Ovary (tissue), 7 donors: ENCODE measurements at regions not wholly inside any gene's neighbourhood (a gene's known extent, or its start where the extent isn't known, plus 50 kb on each side); places are given as distances from the start of the nearest gene placed in this dataset.

ENCODE experiments used
- DNase-seq, 5 donors: peaks; one replicate each; pipeline ENCODE4 v3.0.0-alpha.2; 2019 to 2020
- H3K27ac ChIP-seq, 2 donors: fragments of 200-600 bp; one replicate each; pipeline versions ENCODE4 v1.5.1 to v1.8.0; 2019 to 2022
- H3K27me3 ChIP-seq: fragments of 200-600 bp; one replicate; pipeline ENCODE4 v1.8.0; 2022
- H3K36me3 ChIP-seq: fragments of 200-600 bp; sonication (generic); one replicate; pipeline ENCODE4 v1.5.1; 2019
- H3K4me1 ChIP-seq: one replicate; pipeline ENCODE4 v1.8.1; 2013; ENCODE audit warnings: mild to moderate bottlenecking, moderate library complexity; ENCODE audit not compliant: insufficient read depth
- H3K4me3 ChIP-seq: fragments of 200-600 bp; sonication (generic); one replicate; pipeline ENCODE4 v1.5.1; 2017
- H3K9me3 ChIP-seq, 2 donors: fragments of 200-600 bp in 1 of 2; sonication (generic) in 1 of 2; one replicate each; pipeline versions ENCODE4 v1.5.1 to v1.8.1; 2013 to 2019; ENCODE audit warnings: mild to moderate bottlenecking in 1 of 2, moderate library complexity in 1 of 2
- EP300 ChIP-seq: sonication (generic); formaldehyde crosslinking; IDR thresholded peaks from one replicate; pipeline ENCODE4 v1.6.1; 2017; ENCODE audit warnings: antibody characterized with exemption
- POLR2A ChIP-seq: fragments of 450-650 bp; IDR thresholded peaks from one replicate; pipeline ENCODE4 v1.6.1; 2017; ENCODE audit warnings: antibody characterized with exemption, mild to moderate bottlenecking, moderate library complexity
- WGBS, 3 donors: extraction: QIAGEN DNeasy Blood & Tissue Kit in 1 of 3; methylation state at CpG; one replicate each; pipeline versions ENCODE4 v1.1.5 to v1.1.7; 2013 to 2017; 5-methylcytosine and 5-hydroxymethylcytosine counted together
- intact Hi-C, 4 donors: fragments of 100-400 bp; cut with DNase I; formaldehyde crosslinking; loops; one replicate each; pipeline versions ENCODE4 v1.11.0 to v1.15.1; 2022 to 2023
- TF ChIP-seq, protein P1 (sequence below), 3 donors: fragments of 450-650 bp in 2 of 3; fragments of 200-600 bp in 1 of 3; IDR thresholded peaks; one replicate each; pipeline versions ENCODE4 v1.5.1 to v1.8.0; 2016 to 2022; ENCODE audit warnings: antibody characterized with exemption in 3 of 3, mild to moderate bottlenecking in 1 of 3
- donor health status: DM: no; HTN: no; CAD: no; lungs with moderate emphysema.
- donor health status: DM: no; HTN: no; CAD: no.
- donor health status: Bipolar disorder and iron deficiency.
- donor health status: DM: no; HTN: no; CAD: no.
- donor health status: DM: yes; HTN: yes; CAD: no.

DNA sequence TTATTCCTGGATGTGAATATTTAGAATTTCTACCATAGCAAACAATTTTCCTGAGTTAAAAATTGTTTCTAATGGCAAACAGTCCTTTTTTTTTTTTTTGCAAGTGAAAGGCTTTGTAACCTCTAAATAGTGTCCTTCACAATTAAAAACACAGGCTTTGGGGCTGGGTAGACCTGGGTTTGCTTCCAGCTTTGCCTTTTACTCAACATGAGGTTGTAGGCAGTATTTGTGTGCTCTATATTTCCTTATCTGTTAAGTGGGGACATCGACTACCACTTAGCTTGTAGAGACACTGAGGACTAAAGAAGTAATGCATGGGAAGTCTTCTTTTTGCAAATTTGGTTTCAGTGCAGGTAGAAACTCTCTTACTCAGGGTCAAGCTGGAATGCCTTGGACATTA lies 169.4 kb upstream of the GRB10 start:
- Histone ChIP-seq H3K36me3 (no peaks in the 10 kb centered on the region), H3K9me3 (no peaks in the 10 kb centered on the region), H3K27ac (no peak overlapping the region), H3K27me3 (no peaks in the 10 kb centered on the region), H3K4me3 (no peak overlapping the region), H3K4me1 (no peaks in the 10 kb centered on the region)
- 74 to 86% (median 83%) methylated on average over 1 of the region's 1 CpG for WGBS, 3 donors
- no peak for DNase-seq
- TF ChIP-seq POLR2A: no peak
- TF ChIP-seq EP300: no peak
- TF ChIP-seq, protein P1, sequence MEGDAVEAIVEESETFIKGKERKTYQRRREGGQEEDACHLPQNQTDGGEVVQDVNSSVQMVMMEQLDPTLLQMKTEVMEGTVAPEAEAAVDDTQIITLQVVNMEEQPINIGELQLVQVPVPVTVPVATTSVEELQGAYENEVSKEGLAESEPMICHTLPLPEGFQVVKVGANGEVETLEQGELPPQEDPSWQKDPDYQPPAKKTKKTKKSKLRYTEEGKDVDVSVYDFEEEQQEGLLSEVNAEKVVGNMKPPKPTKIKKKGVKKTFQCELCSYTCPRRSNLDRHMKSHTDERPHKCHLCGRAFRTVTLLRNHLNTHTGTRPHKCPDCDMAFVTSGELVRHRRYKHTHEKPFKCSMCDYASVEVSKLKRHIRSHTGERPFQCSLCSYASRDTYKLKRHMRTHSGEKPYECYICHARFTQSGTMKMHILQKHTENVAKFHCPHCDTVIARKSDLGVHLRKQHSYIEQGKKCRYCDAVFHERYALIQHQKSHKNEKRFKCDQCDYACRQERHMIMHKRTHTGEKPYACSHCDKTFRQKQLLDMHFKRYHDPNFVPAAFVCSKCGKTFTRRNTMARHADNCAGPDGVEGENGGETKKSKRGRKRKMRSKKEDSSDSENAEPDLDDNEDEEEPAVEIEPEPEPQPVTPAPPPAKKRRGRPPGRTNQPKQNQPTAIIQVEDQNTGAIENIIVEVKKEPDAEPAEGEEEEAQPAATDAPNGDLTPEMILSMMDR (IDR thresholded peaks at IDR 0.05): no peak
- intact Hi-C loops: no loop called here

- Histone ChIP-seq H3K4me3 (no peak overlapping the region), H3K36me3 (no peaks in the 10 kb centered on the region), H3K4me1 (no peaks in the 10 kb centered on the region), H3K27me3 (no peaks in the 10 kb centered on the region), H3K27ac (no peak overlapping the region), H3K9me3 (no peaks in the 10 kb centered on the region)
- intact Hi-C loops: no loop called here
- DNase-seq: no peak
- TF ChIP-seq, protein P1 (IDR thresholded peaks at IDR 0.05): no peak
- no peak for TF ChIP-seq POLR2A
- TF ChIP-seq EP300: no peak
- whole genome bisulfite sequencing, 3 donors: 86 to 90% (median 87%) methylated on average over 2 of the region's 2 CpGs
These were observed 160.8 kb upstream of the GRB10 start for GRCh38 chr7:50943482-50943881.

GRCh38 chr7:50941525-50941924 lies 158.8 kb upstream of the GRB10 start:
- H3K27ac ChIP-seq: no peak overlapping the region
- no peak for DNase-seq
- no peaks in the 10 kb centered on the region for H3K9me3 ChIP-seq
- no peak overlapping the region for H3K4me3 ChIP-seq
- H3K36me3 ChIP-seq: no peaks in the 10 kb centered on the region
- no peak for TF ChIP-seq POLR2A
- TF ChIP-seq, protein P1 (IDR thresholded peaks at IDR 0.05): no peak
- no peak for TF ChIP-seq EP300
- WGBS, 3 donors: 81 to 92% (median 91%) methylated on average over 4 of the region's 4 CpGs
- no peaks in the 10 kb centered on the region for H3K4me1 ChIP-seq
- H3K27me3 ChIP-seq: no peaks in the 10 kb centered on the region
- intact Hi-C loops: no loop called here

GRCh38 chr7:50940621-50941020 lies 157.9 kb upstream of the GRB10 start:
- H3K4me1 ChIP-seq: no peaks in the 10 kb centered on the region
- WGBS, 3 donors: 11 to 38% (median 23%) methylated on average over 6 of the region's 6 CpGs
- TF ChIP-seq, protein P1 (IDR thresholded peaks at IDR 0.05): no peak
- no peak for TF ChIP-seq POLR2A
- no peak for TF ChIP-seq EP300

GRCh38 chr7:50939021-50939420 lies 156.3 kb upstream of the GRB10 start:
- H3K9me3 ChIP-seq: no peaks in the 10 kb centered on the region
- no peak for DNase-seq
- no peak overlapping the region for H3K4me3 ChIP-seq
- H3K27me3 ChIP-seq: no peaks in the 10 kb centered on the region
- no peaks in the 10 kb centered on the region for H3K4me1 ChIP-seq
- H3K27ac ChIP-seq: no peak overlapping the region
- intact Hi-C loops: no loop called here
- TF ChIP-seq, protein P1 (IDR thresholded peaks at IDR 0.05): no peak
- no peak for TF ChIP-seq EP300
- no peak for TF ChIP-seq POLR2A
- H3K36me3 ChIP-seq: no peaks in the 10 kb centered on the region
- WGBS, 3 donors: 20 to 32% (median 31%) methylated on average over 4 of the region's 4 CpGs

More at GRCh38 chr7:50940621-50941020, 157.9 kb upstream of the GRB10 start:
- H3K4me3 ChIP-seq: no peak overlapping the region
- DNase-seq: no peak
- H3K36me3 ChIP-seq: no peaks in the 10 kb centered on the region
- no peak overlapping the region for H3K27ac ChIP-seq
- H3K9me3 ChIP-seq: no peaks in the 10 kb centered on the region
- intact Hi-C loops: no loop called here
- no peaks in the 10 kb centered on the region for H3K27me3 ChIP-seq
